WTC11 (cell line): ENCODE measurements at regions not wholly inside any gene's neighbourhood (a gene's known extent, or its start where the extent isn't known, plus 50 kb on each side); places are given as distances from the start of the nearest gene placed in this dataset.

Experiments used
- CREB1 ChIP-seq: sonication (generic); formaldehyde crosslinking; IDR thresholded peaks from 2 replicates; pipeline ENCODE4 v1.8.0; 2023; ENCODE audit warnings: mild to moderate bottlenecking, missing genetic modification reagents
- CTCF ChIP-seq: fragments of 200-600 bp; IDR thresholded peaks from 2 replicates; pipeline ENCODE4 v1.8.0; 2022; ENCODE audit warnings: antibody characterized with exemption
- HMGA2 ChIP-seq: fragments of 250-450 bp; sonication (Bioruptor Pico); IDR thresholded peaks from 2 replicates; pipeline ENCODE4 v1.4.0; 2021; ENCODE audit warnings: mild to moderate bottlenecking, moderate library complexity
- TEAD4 ChIP-seq: sonication (generic); formaldehyde crosslinking; IDR thresholded peaks from 2 replicates; pipeline ENCODE4 v1.8.0; 2022; ENCODE audit warnings: mild to moderate bottlenecking, missing genetic modification reagents
- ZNF512 ChIP-seq: sonication (generic); formaldehyde crosslinking; IDR thresholded peaks from 2 replicates; pipeline ENCODE4 v1.8.1; 2022; ENCODE audit warnings: missing genetic modification reagents, borderline replicate concordance
- TF ChIP-seq, protein P1 (sequence below): sonication (generic); formaldehyde crosslinking; IDR thresholded peaks from 2 replicates; pipeline ENCODE4 v1.8.0; 2022; ENCODE audit warnings: mild to moderate bottlenecking, missing genetic modification reagents

DNA sequence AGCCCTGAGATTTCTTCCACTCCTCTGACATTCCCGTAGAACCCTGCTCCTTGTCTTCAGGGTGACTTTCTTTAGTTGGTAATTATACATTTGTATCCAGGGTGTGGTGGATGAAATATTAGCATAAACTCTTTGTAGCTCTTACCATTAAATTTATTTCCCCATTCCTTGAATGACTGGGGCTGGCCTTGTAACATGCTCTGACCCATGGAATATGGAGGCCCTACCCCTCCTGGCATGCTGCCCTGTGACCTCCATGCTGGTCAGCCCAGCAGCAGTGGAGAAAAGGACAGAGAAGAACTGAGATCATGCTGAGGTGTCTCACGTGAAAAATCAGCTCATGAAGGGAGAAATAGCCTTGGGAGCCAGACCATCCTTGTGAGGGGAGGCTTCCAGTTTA lies 96.1 kb upstream of the PROK2 start:
- TF ChIP-seq HMGA2 (CRISPR knock-in tag) (no peak), CREB1 (CRISPR knock-in tag) (no peak), CTCF (no peak), ZNF512 (CRISPR knock-in tag) (no peak), TEAD4 (CRISPR knock-in tag) (no peak)
- TF ChIP-seq, protein P1, sequence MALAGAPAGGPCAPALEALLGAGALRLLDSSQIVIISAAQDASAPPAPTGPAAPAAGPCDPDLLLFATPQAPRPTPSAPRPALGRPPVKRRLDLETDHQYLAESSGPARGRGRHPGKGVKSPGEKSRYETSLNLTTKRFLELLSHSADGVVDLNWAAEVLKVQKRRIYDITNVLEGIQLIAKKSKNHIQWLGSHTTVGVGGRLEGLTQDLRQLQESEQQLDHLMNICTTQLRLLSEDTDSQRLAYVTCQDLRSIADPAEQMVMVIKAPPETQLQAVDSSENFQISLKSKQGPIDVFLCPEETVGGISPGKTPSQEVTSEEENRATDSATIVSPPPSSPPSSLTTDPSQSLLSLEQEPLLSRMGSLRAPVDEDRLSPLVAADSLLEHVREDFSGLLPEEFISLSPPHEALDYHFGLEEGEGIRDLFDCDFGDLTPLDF (CRISPR knock-in tag): no peak
